ENCODE measurements at regions not wholly inside any gene's neighbourhood (a gene's known extent, or its start where the extent isn't known, plus 50 kb on each side); places are given as distances from the start of the nearest gene placed in this dataset.
A peak's percentile ranks its signal among the peaks of the same experiment; 100 is the strongest.

DNA sequence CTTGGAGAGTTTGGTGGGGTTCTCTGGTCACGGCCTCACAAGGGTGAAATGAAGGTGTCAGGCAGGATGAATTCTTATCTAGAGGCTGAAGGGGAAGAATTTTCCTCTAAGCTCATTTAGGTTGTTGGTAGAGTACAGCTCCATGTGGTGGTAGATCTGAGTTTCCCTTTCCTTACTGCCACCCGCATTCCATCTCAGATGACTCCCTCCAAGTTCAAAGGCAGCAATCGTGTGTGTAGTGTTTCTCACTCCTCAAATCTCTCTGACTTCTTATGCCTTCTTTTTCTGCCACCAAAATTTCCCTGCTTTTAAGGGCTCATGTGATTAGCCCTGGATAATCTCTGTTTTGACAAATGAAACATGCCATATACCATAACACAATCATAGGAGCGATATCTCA is 135.5 kb upstream of the MYOCD start:
- H3K4me3 ChIP-seq: no peak overlapping the region
- no peak overlapping the region for H3K27ac ChIP-seq
- no peaks in the 10 kb centered on the region for H3K27me3 ChIP-seq (replicated peaks; ENCODE audit: insufficient read depth)
- TF ChIP-seq POLR2A (IDR thresholded peaks at IDR 0.05) (no peak), POLR2AphosphoS5 (IDR thresholded peaks at IDR 0.05) (no peak)
- TF ChIP-seq, protein P1, sequence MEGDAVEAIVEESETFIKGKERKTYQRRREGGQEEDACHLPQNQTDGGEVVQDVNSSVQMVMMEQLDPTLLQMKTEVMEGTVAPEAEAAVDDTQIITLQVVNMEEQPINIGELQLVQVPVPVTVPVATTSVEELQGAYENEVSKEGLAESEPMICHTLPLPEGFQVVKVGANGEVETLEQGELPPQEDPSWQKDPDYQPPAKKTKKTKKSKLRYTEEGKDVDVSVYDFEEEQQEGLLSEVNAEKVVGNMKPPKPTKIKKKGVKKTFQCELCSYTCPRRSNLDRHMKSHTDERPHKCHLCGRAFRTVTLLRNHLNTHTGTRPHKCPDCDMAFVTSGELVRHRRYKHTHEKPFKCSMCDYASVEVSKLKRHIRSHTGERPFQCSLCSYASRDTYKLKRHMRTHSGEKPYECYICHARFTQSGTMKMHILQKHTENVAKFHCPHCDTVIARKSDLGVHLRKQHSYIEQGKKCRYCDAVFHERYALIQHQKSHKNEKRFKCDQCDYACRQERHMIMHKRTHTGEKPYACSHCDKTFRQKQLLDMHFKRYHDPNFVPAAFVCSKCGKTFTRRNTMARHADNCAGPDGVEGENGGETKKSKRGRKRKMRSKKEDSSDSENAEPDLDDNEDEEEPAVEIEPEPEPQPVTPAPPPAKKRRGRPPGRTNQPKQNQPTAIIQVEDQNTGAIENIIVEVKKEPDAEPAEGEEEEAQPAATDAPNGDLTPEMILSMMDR (IDR thresholded peaks at IDR 0.05): no peak
- no peaks in the 10 kb centered on the region for H3K36me3 ChIP-seq
- intact Hi-C loops (cut with DNase I): no loop called here
- WGBS: 85% methylated on average over 4 of the region's 4 CpGs
- no peak for DNase-seq (ENCODE audit: low spot score)
- H3K9me3 ChIP-seq: no peaks in the 10 kb centered on the region
- no peaks in the 10 kb centered on the region for H3K4me1 ChIP-seq (replicated peaks)

DNA sequence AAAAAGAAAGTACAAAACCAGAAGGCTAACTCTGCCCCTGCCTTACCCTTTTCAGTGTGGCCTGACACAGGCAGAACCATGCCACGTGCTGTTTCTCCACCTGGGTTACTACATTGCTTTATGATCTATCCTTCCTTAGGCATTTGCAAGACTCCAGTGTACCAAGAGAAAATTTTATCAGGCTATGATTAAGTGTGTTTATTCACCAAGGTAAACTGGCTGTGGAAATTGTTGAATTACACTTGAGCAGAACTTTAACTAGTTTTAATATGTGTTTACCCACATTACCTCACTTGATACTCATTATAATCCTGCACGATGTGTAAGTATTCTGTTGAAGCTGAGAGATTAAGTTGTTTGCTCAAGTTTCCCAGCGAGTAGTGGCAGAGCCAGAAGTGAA is 129.7 kb upstream of the MYOCD start:
- H3K27ac ChIP-seq: no peak overlapping the region
- intact Hi-C loops (cut with DNase I): no loop called here
- no peak for DNase-seq (ENCODE audit: low spot score)
- H3K4me3 ChIP-seq: no peak overlapping the region
- H3K4me1 ChIP-seq (replicated peaks): no peaks in the 10 kb centered on the region
- H3K9me3 ChIP-seq: no peaks in the 10 kb centered on the region
- no peaks in the 10 kb centered on the region for H3K36me3 ChIP-seq
- 26% methylated on average over 3 of the region's 3 CpGs for WGBS
- TF ChIP-seq, protein P1 (IDR thresholded peaks at IDR 0.05): no peak
- peak; percentile 34 for TF ChIP-seq POLR2AphosphoS5 (IDR thresholded peaks at IDR 0.05)
- H3K27me3 ChIP-seq (replicated peaks; ENCODE audit: insufficient read depth): no peaks in the 10 kb centered on the region

DNA sequence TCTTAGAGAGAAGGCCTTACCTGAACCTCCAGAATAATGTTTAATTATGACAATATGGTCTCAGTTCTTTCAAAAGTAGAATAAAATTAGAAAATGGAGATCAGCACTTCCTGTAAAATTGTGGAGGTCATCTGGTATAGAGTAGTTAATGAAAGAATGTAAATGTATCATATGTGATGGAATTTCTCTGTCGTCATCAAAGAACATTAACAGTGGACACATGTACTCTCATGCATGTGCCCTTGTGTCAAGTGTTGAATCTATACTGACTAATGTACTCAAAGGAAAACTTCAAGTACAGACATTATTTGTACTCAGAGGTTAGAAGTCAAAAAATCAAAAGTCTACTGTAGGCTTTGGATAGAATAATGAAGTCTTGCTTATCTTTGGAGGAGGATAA is 129.2 kb upstream of the MYOCD start:
- 65% methylated on average over 1 of the region's 1 CpG for WGBS
- intact Hi-C loops (cut with DNase I): no loop called here
- no peak overlapping the region for H3K27ac ChIP-seq

DNA sequence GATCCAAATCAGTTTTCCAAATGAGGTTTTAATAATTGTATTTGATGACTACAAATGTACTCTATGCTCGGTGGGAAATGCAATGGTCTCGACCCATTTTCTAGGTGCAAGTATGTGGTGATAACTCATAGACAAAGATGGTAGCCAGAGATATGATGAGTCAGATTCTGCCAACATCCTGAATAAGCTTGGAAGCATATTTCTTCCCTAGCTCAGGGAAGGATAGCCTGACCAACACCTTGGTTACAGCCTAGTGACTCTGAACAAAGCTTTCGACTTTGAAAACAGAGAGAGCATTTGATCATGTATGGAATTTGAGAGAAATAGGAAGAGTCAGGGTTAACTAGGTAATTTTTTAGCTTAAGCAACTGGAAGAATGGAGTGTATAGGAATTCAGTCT is 128.3 kb upstream of the MYOCD start:
- DNase-seq (ENCODE audit: low spot score): no peak
- H3K27ac ChIP-seq: no peak overlapping the region
- intact Hi-C loops (cut with DNase I): no loop called here
- H3K27me3 ChIP-seq (replicated peaks; ENCODE audit: insufficient read depth): no peaks in the 10 kb centered on the region
- H3K4me1 ChIP-seq (replicated peaks): no peaks in the 10 kb centered on the region
- H3K9me3 ChIP-seq: no peaks in the 10 kb centered on the region
- H3K36me3 ChIP-seq: no peaks in the 10 kb centered on the region
- TF ChIP-seq POLR2AphosphoS5 (IDR thresholded peaks at IDR 0.05) (no peak), POLR2A (IDR thresholded peaks at IDR 0.05) (no peak)
- TF ChIP-seq, protein P1 (IDR thresholded peaks at IDR 0.05): no peak
- WGBS: 91% methylated on average over 3 of the region's 3 CpGs
- H3K4me3 ChIP-seq: no peak overlapping the region

More for the DNA sequence above, 129.2 kb upstream of the MYOCD start:
- TF ChIP-seq POLR2AphosphoS5 (IDR thresholded peaks at IDR 0.05) (no peak), POLR2A (IDR thresholded peaks at IDR 0.05) (no peak)
- Histone ChIP-seq H3K4me1 (replicated peaks) (no peaks in the 10 kb centered on the region), H3K4me3 (no peak overlapping the region), H3K9me3 (no peaks in the 10 kb centered on the region), H3K27me3 (replicated peaks; ENCODE audit: insufficient read depth) (no peaks in the 10 kb centered on the region), H3K36me3 (no peaks in the 10 kb centered on the region)
- no peak for DNase-seq (ENCODE audit: low spot score)

DNA sequence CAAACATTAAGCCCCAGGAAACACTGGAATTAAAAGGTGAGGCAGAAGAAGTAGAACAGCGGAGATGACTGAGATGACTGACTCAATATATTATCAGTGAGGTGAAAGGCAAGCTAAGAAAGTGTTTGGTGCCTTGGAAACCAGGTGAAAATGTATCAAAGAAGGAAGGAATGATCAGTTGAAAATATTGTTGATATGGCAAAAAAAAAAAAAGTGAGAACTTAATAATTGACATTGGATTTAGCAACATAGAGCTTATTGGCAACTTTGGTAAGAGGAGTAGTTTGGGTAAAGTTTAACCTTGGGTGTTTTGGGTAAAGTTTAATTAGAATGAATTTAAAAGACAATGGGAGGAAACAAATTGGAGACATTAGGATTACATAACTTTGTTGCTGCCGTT is 127.7 kb upstream of the MYOCD start:
- whole genome bisulfite sequencing: 81% methylated on average over 2 of the region's 2 CpGs
- Histone ChIP-seq H3K36me3 (no peaks in the 10 kb centered on the region), H3K4me1 (replicated peaks) (no peaks in the 10 kb centered on the region), H3K27me3 (replicated peaks; ENCODE audit: insufficient read depth) (no peaks in the 10 kb centered on the region), H3K27ac (no peak overlapping the region), H3K9me3 (no peaks in the 10 kb centered on the region), H3K4me3 (no peak overlapping the region)
- DNase-seq (ENCODE audit: low spot score): no peak
- TF ChIP-seq POLR2A (IDR thresholded peaks at IDR 0.05) (no peak), POLR2AphosphoS5 (IDR thresholded peaks at IDR 0.05) (no peak)
- TF ChIP-seq, protein P1 (IDR thresholded peaks at IDR 0.05): no peak
- intact Hi-C loops (cut with DNase I): no loop called here

Measured in prostate gland (tissue), 2 donors.